K562 (cell line): ENCODE measurements at regions not wholly inside any gene's neighbourhood (a gene's known extent, or its start where the extent isn't known, plus 50 kb on each side); places are given as distances from the start of the nearest gene placed in this dataset.

Experiments used
- ATAC-seq: fragments of 200-7000 bp; cut with Tn5 transposase; 3 replicates; pipeline ENCODE4 v1.9.1; 2020; ENCODE audit warnings: moderate library complexity
- BruUV-seq: library from RNA; stranded (reverse); fragments of 400-500 nt; replicated peaks from 2 replicates; lab custom pipeline; 2021; lab: Mats Ljungman, UMichigan
- CTCF ChIA-PET: fragments of 300-600 bp; formaldehyde crosslinking; extraction: SDS; loops from one replicate; lab custom pipeline; 2021; ENCODE audit warnings: low intra/inter-chr PET ratio; lab: Yijun Ruan, JAX
- POLR2A ChIA-PET: fragments of 300-600, 350-650 bp; sonication (Branson Sonifier 250); formaldehyde crosslinking; extraction: SDS; loops from one replicate; lab custom pipeline; 2021; ENCODE audit warnings: antibody characterized with exemption, inconsistent platforms; lab: Yijun Ruan, JAX
- DNase-seq, 4 experiments: peaks; one replicate each; pipeline versions ENCODE4 v3.0.0 to v3.0.0-alpha.2; 2011 to 2018; ENCODE audit warnings: low spot score in 3 of 4, mixed read lengths in 3 of 4; ENCODE audit errors: extremely low read depth in 1 of 4
- FAIRE-seq: peaks from 2 replicates; lab custom pipeline; 2011; peaks lifted over from hg19 to GRCh38; lab: Jason Lieb, UNC
- H2AFZ ChIP-seq: 2 replicates; pipeline ENCODE4 v1.6.0; 2011; ENCODE audit warnings: low read depth, low read length, control low read depth, inconsistent platforms
- H3K27ac ChIP-seq: fragments of 200-600 bp; 3 replicates; pipeline ENCODE4 v1.8.0; 2011; ENCODE audit warnings: low read depth, mild to moderate bottlenecking, control low read depth, inconsistent platforms, low read length, moderate library complexity, mixed read lengths; ENCODE audit errors: extremely low read depth
- H3K27me3 ChIP-seq, 2 experiments: fragments of 300-600 bp in 1 of 2; 2 replicates in 1 of 2; 3 replicates in 1 of 2; pipeline versions ENCODE4 v1.6.0 to v1.8.0; 2011; ENCODE audit warnings: inconsistent platforms in 2 of 2, low read length in 2 of 2, mild to moderate bottlenecking in 1 of 2, mixed read lengths in 1 of 2, moderate library complexity in 1 of 2; ENCODE audit not compliant: control insufficient read depth in 2 of 2, insufficient read depth in 2 of 2
- H3K36me3 ChIP-seq: fragments of 300-600 bp; 3 replicates; pipeline ENCODE4 v1.8.0; 2011; ENCODE audit warnings: mild to moderate bottlenecking, low read length, inconsistent platforms; ENCODE audit not compliant: control insufficient read depth, insufficient read depth
- H3K4me1 ChIP-seq, 2 experiments: fragments of 200-600 bp in 1 of 2; replicated peaks in 1 of 2; 2 replicates in 1 of 2; 3 replicates in 1 of 2; pipeline versions ENCODE4 v1.5.1 to v1.8.0; 2011; ENCODE audit warnings: inconsistent platforms in 2 of 2, low read length in 2 of 2, mild to moderate bottlenecking in 1 of 2, mixed read lengths in 1 of 2, moderate library complexity in 1 of 2; ENCODE audit not compliant: control insufficient read depth in 2 of 2, insufficient read depth in 2 of 2
- H3K4me2 ChIP-seq: 2 replicates; pipeline ENCODE4 v1.6.1; 2011; ENCODE audit warnings: low read length, control low read depth, inconsistent platforms, mixed read lengths; ENCODE audit not compliant: insufficient read depth
- H3K4me3 ChIP-seq: fragments of 200-600 bp; sonication (generic), shearing (Covaris generic); 2 replicates; pipeline ENCODE4 v1.5.1; 2016; ENCODE audit warnings: control low read depth, inconsistent platforms
- H3K79me2 ChIP-seq: fragments of 200-600 bp; 3 replicates; pipeline ENCODE4 v1.8.0; 2011; ENCODE audit warnings: low read length, inconsistent platforms; ENCODE audit not compliant: control insufficient read depth, insufficient read depth
- H3K9ac ChIP-seq, 2 experiments: 2 replicates each; pipeline versions ENCODE4 v1.6.0 to v1.6.1; 2011; ENCODE audit warnings: low read depth in 2 of 2, low read length in 2 of 2, control low read depth in 1 of 2, inconsistent platforms in 1 of 2, mild to moderate bottlenecking in 1 of 2, mixed read lengths in 1 of 2; ENCODE audit not compliant: insufficient read depth in 1 of 2
- H3K9me1 ChIP-seq: one replicate; pipeline ENCODE4 v1.6.0; 2011; ENCODE audit warnings: inconsistent platforms, mild to moderate bottlenecking, low read length, moderate library complexity; ENCODE audit not compliant: control insufficient read depth, insufficient read depth
- H3K9me3 ChIP-seq: replicated peaks from 2 replicates; pipeline ENCODE4 v1.5.1; 2011; ENCODE audit warnings: low read depth, low read length, inconsistent platforms; ENCODE audit not compliant: control insufficient read depth, insufficient read depth
- H4K20me1 ChIP-seq: replicated peaks from 2 replicates; pipeline ENCODE4 v1.6.1; 2011; ENCODE audit warnings: low read length, inconsistent platforms, mixed read lengths; ENCODE audit not compliant: control insufficient read depth, insufficient read depth
- FOXJ2 ChIP-seq: fragments of 200-800 bp; sonication (Bioruptor generic); IDR thresholded peaks from 2 replicates; pipeline ENCODE4 v1.6.1; 2016; ENCODE audit warnings: missing genetic modification characterization, missing compliant biosample characterization
- PURB ChIP-seq: sonication (generic); formaldehyde crosslinking; IDR thresholded peaks from 2 replicates; pipeline ENCODE4 v1.9.0; 2021; ENCODE audit warnings: low read depth, mild to moderate bottlenecking, missing genetic modification reagents
- RBM14 ChIP-seq: fragments of 200-400 bp; formaldehyde crosslinking; IDR thresholded peaks from 2 replicates; pipeline ENCODE4 v1.6.1; 2018; ENCODE audit warnings: low read depth, mild to moderate bottlenecking, low read length, moderate library complexity, borderline replicate concordance; ENCODE audit not compliant: insufficient read depth
- SIN3B ChIP-seq: fragments of 450-650 bp; IDR thresholded peaks from 2 replicates; pipeline ENCODE4 v1.6.1; 2017; ENCODE audit warnings: low read depth, mild to moderate bottlenecking, moderate library complexity
- SRSF9 ChIP-seq: fragments of 200-400 bp; formaldehyde crosslinking; IDR thresholded peaks from 2 replicates; pipeline ENCODE4 v1.6.1; 2017; ENCODE audit warnings: low read depth, low read length, borderline replicate concordance
- TOE1 ChIP-seq, 2 experiments: fragments of 450-650 bp in 1 of 2; sonication (generic) in 1 of 2; formaldehyde crosslinking in 1 of 2; IDR thresholded peaks; 2 replicates each; pipeline versions ENCODE4 v1.7.1 to v1.8.0; 2016 to 2022; ENCODE audit warnings: borderline replicate concordance in 2 of 2, mild to moderate bottlenecking in 2 of 2, antibody characterized with exemption in 1 of 2, inconsistent platforms in 1 of 2, low read depth in 1 of 2, missing genetic modification reagents in 1 of 2, moderate library complexity in 1 of 2
- WGBS: fragments of 100-300 bp; shearing (Covaris generic); methylation state at CpG from one replicate; pipeline ENCODE4 v1.1.6; 2016; ENCODE audit warnings: low coverage, mixed read lengths; ENCODE audit not compliant: insufficient coverage; ENCODE audit errors: missing lambda C conversion rate; 5-methylcytosine and 5-hydroxymethylcytosine counted together
- in situ Hi-C: fragments of 300-500 bp; cut with MboI; formaldehyde crosslinking; loops from 4 replicates; pipeline ENCODE4 v1.15.0; 2018; ENCODE audit warnings: inconsistent platforms, mixed read lengths
- intact Hi-C: fragments of 100-400 bp; cut with micrococcal nuclease; formaldehyde crosslinking; loops from 2 replicates; pipeline ENCODE4 v1.14.2; 2022

GRCh38 chr12:88897723-88898122 is 317.5 kb upstream of the KITLG start:
- 0% methylated on average over 1 of the region's 1 CpG for WGBS
- Histone ChIP-seq H3K4me2 (no peak overlapping the region), H3K9me1 (no peaks in the 10 kb centered on the region), H3K27me3 (no peaks in the 10 kb centered on the region), H4K20me1 (no peaks in the 10 kb centered on the region), H3K27ac (no peak overlapping the region), H3K36me3 (no peaks in the 10 kb centered on the region), H3K4me3 (no peak overlapping the region), H3K4me1 (no peaks in the 10 kb centered on the region), H3K79me2 (no peaks in the 10 kb centered on the region), H2AFZ (no peak overlapping the region), H3K9me3 (no peaks in the 10 kb centered on the region; the same call in 1 of the 2 replicates), H3K9ac (no peak overlapping the region)
- DNase-seq (no peak), FAIRE-seq (no peak), ATAC-seq (no peak)
- ChIA-PET CTCF (no interaction called here), POLR2A (no interaction called here)
- in situ Hi-C loops = no loop called here
- intact Hi-C loops = no loop called here
- BruUV-seq = no TSS peak
- TF ChIP-seq RBM14 = no peak
- TF ChIP-seq SIN3B = no peak

- in situ Hi-C loops = no loop called here
- no peak overlapping the region for H3K27ac ChIP-seq
- CTCF ChIA-PET = no interaction called here
- 0% methylated on average over 2 of the region's 2 CpGs for WGBS
- no peaks in the 10 kb centered on the region for H3K9me3 ChIP-seq
- no peaks in the 10 kb centered on the region for H3K27me3 ChIP-seq
- no peak overlapping the region for H2AFZ ChIP-seq
- BruUV-seq = no TSS peak
- no peak overlapping the region for H3K4me3 ChIP-seq
- FAIRE-seq (no peak), DNase-seq (no peak), ATAC-seq (no peak)
- H3K36me3 ChIP-seq = no peaks in the 10 kb centered on the region
- no peaks in the 10 kb centered on the region for H3K9me1 ChIP-seq
- no peaks in the 10 kb centered on the region for H4K20me1 ChIP-seq
- POLR2A ChIA-PET = no interaction called here
- H3K4me2 ChIP-seq = no peak overlapping the region
- no peaks in the 10 kb centered on the region for H3K79me2 ChIP-seq
- intact Hi-C loops = no loop called here
- no peak overlapping the region for H3K9ac ChIP-seq
- H3K4me1 ChIP-seq = no peaks in the 10 kb centered on the region
- no peak for TF ChIP-seq SRSF9
- TF ChIP-seq TOE1 (IDR thresholded peaks at IDR 0.05; ENCODE audit: borderline replicate concordance) = no peak
- TF ChIP-seq TOE1 (CRISPR knock-in tag; IDR thresholded peaks at IDR 0.05; ENCODE audit: borderline replicate concordance, low read depth) = no peak
- no peak for TF ChIP-seq FOXJ2
- TF ChIP-seq PURB (CRISPR knock-in tag) = no peak
Observed at GRCh38 chr12:88896958-88897357, 316.7 kb upstream of the KITLG start.
